MM.1S (cell line): ENCODE measurements at regions not wholly inside any gene's neighbourhood (a gene's known extent, or its start where the extent isn't known, plus 50 kb on each side); places are given as distances from the start of the nearest gene placed in this dataset.

ENCODE experiments used
- DNase-seq: peaks from one replicate; pipeline ENCODE4 v3.0.0-alpha.2; 2015
- H2AFZ ChIP-seq: fragments of 300-600 bp; sonication (generic); 2 replicates; pipeline ENCODE4 v1.6.0; 2016; ENCODE audit warnings: antibody characterized with exemption, low read length
- H3F3A ChIP-seq: fragments of 300-600 bp; sonication (generic); 2 replicates; pipeline ENCODE4 v1.6.1; 2016; ENCODE audit warnings: mild to moderate bottlenecking, antibody characterized with exemption, low read length, moderate library complexity, mixed read lengths; ENCODE audit not compliant: insufficient read depth
- H3K27ac ChIP-seq: fragments of 300-600 bp; sonication (generic); 2 replicates; pipeline ENCODE4 v1.5.1; 2016; ENCODE audit warnings: mild to moderate bottlenecking, low read length
- H3K27me3 ChIP-seq: fragments of 300-600 bp; sonication (generic); replicated peaks from 2 replicates; pipeline ENCODE4 v1.6.0; 2016; ENCODE audit warnings: low read length; ENCODE audit not compliant: insufficient read depth
- H3K36me3 ChIP-seq: fragments of 300-600 bp; sonication (generic); replicated peaks from 2 replicates; pipeline ENCODE4 v1.6.1; 2016; ENCODE audit warnings: mild to moderate bottlenecking, low read length, mixed read lengths; ENCODE audit not compliant: insufficient read depth
- H3K4me1 ChIP-seq: fragments of 300-600 bp; sonication (generic); 2 replicates; pipeline ENCODE4 v1.6.1; 2016; ENCODE audit warnings: low read length, mixed read lengths
- H3K4me2 ChIP-seq: fragments of 300-600 bp; sonication (generic); 2 replicates; pipeline ENCODE4 v1.6.0; 2016; ENCODE audit warnings: low read depth, low read length
- H3K4me3 ChIP-seq: fragments of 300-600 bp; sonication (generic); 2 replicates; pipeline ENCODE4 v1.5.1; 2016; ENCODE audit warnings: low read length, mixed read lengths
- H3K79me2 ChIP-seq: fragments of 300-600 bp; sonication (generic); 2 replicates; pipeline ENCODE4 v1.6.1; 2016; ENCODE audit warnings: mixed run types, low read length, mixed read lengths
- H3K9ac ChIP-seq: fragments of 300-600 bp; sonication (generic); 2 replicates; pipeline ENCODE4 v1.6.1; 2016; ENCODE audit warnings: low read length, mixed read lengths
- H3K9me2 ChIP-seq: fragments of 300-600 bp; sonication (generic); replicated peaks from 2 replicates; pipeline ENCODE4 v1.6.1; 2016; ENCODE audit warnings: mild to moderate bottlenecking, low read length, mixed read lengths; ENCODE audit not compliant: insufficient read depth
- H3K9me3 ChIP-seq: fragments of 300-600 bp; sonication (generic); replicated peaks from 2 replicates; pipeline ENCODE4 v1.6.1; 2016; ENCODE audit warnings: mild to moderate bottlenecking, low read length, mixed read lengths; ENCODE audit not compliant: insufficient read depth
- H4K20me1 ChIP-seq: fragments of 300-600 bp; sonication (generic); 2 replicates; pipeline ENCODE4 v1.6.1; 2016; ENCODE audit warnings: mild to moderate bottlenecking, low read length, moderate library complexity, mixed read lengths; ENCODE audit not compliant: insufficient read depth
- CTCF ChIP-seq: fragments of 300-600 bp; sonication (generic); IDR thresholded peaks from 2 replicates; pipeline ENCODE4 v1.5.1; 2016; ENCODE audit warnings: antibody characterized with exemption, low read length, mixed read lengths
- EZH2 ChIP-seq: fragments of 300-600 bp; sonication (generic); optimal IDR thresholded peaks from 2 replicates; pipeline ENCODE3; 2017; ENCODE audit warnings: low read depth, mild to moderate bottlenecking, antibody characterized with exemption, low read length, mixed read lengths
- EZH2phosphoT487 ChIP-seq: fragments of 300-600 bp; sonication (generic); IDR thresholded peaks from 2 replicates; pipeline ENCODE4 v1.6.1; 2018; ENCODE audit warnings: antibody characterized with exemption, low read length

DNA sequence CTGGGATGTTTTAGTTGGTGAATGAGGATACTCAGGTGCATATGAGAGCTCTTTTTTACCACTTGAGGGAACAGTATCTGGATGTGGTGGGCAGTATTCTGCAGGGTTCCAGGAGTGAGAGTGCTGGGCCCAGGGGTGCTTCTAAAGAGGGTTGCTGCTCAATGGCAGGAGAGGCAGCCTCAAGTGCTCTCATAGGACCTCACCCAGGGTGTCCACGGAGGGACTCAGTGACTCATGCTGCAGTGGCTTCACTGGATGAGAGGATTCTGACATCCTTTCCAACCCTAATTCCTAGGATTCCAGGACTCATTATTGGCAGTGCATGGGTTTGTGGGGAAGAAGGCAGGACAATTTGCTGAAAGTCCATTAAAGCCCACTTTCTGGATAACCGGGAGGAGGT, 176.6 kb upstream of the FERMT1 start:
- Histone ChIP-seq H3K27me3 (no peaks in the 10 kb centered on the region), H3K4me2 (no peak overlapping the region), H3K9me3 (no peaks in the 10 kb centered on the region), H3K36me3 (no peaks in the 10 kb centered on the region), H2AFZ (no peak overlapping the region), H3K4me1 (no peaks in the 10 kb centered on the region), H3K27ac (no peak overlapping the region), H3K9me2 (no peaks in the 10 kb centered on the region), H4K20me1 (no peaks in the 10 kb centered on the region), H3K79me2 (no peaks in the 10 kb centered on the region), H3K9ac (no peak overlapping the region), H3F3A (no peaks in the 10 kb centered on the region), H3K4me3 (no peak overlapping the region)
- no peak for DNase-seq
- TF ChIP-seq CTCF (no peak), EZH2 (no peak), EZH2phosphoT487 (no peak)

DNA sequence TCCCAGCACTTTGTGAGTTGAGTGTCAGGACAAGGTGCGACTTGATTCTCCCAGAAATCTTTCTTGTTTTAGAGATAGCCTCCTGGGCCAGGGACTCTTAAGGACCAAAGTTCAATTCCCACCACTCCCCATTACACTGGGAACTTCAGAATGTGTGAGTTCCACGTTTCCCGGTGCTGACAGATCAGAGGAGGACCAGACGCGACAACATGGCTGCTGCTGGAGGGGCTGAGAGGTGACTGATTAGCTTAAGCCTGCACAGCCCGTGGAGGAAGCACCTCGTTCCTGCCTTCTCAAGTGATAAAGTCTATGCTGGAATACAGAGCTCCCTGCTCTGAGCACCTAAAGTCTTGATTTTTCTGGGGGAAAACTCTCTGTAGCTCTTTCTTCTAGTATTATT, 175.2 kb upstream of the FERMT1 start:
- no peak for DNase-seq
- no peak overlapping the region for H2AFZ ChIP-seq
- no peaks in the 10 kb centered on the region for H3K27me3 ChIP-seq

GRCh38 chr20:6295867-6296256, 173.0 kb upstream of the FERMT1 start:
- DNase-seq = no peak
- H3K79me2 ChIP-seq = no peaks in the 10 kb centered on the region
- H3K36me3 ChIP-seq = no peaks in the 10 kb centered on the region
- H3F3A ChIP-seq = no peaks in the 10 kb centered on the region
- H3K27ac ChIP-seq = no peak overlapping the region
- H3K9ac ChIP-seq = no peak overlapping the region
- no peaks in the 10 kb centered on the region for H4K20me1 ChIP-seq
- H3K4me1 ChIP-seq = no peaks in the 10 kb centered on the region
- H3K27me3 ChIP-seq = no peaks in the 10 kb centered on the region
- H3K4me3 ChIP-seq = no peak overlapping the region
- no peak overlapping the region for H3K4me2 ChIP-seq
- TF ChIP-seq EZH2 (no peak), CTCF (no peak), EZH2phosphoT487 (no peak)
- H3K9me2 ChIP-seq = no peaks in the 10 kb centered on the region
- no peak overlapping the region for H2AFZ ChIP-seq
- H3K9me3 ChIP-seq = no peaks in the 10 kb centered on the region

More for the DNA sequence above, 175.2 kb upstream of the FERMT1 start:
- Histone ChIP-seq H3K79me2 (no peaks in the 10 kb centered on the region), H3K27ac (no peak overlapping the region), H3K4me2 (no peak overlapping the region), H4K20me1 (no peaks in the 10 kb centered on the region), H3F3A (no peaks in the 10 kb centered on the region), H3K9me2 (no peaks in the 10 kb centered on the region), H3K9me3 (no peaks in the 10 kb centered on the region), H3K9ac (no peak overlapping the region), H3K4me3 (no peak overlapping the region), H3K4me1 (no peaks in the 10 kb centered on the region), H3K36me3 (no peaks in the 10 kb centered on the region)
- no peak for TF ChIP-seq EZH2
- TF ChIP-seq CTCF = no peak
- TF ChIP-seq EZH2phosphoT487 = no peak
